K562 (cell line): ENCODE measurements at regions not wholly inside any gene's neighbourhood (a gene's known extent, or its start where the extent isn't known, plus 50 kb on each side); places are given as distances from the start of the nearest gene placed in this dataset.

ENCODE experiments used
- ATAC-seq: fragments of 200-7000 bp; cut with Tn5 transposase; 3 replicates; pipeline ENCODE4 v1.9.1; 2020; ENCODE audit warnings: moderate library complexity
- BruUV-seq: library from RNA; stranded (reverse); fragments of 400-500 nt; replicated peaks from 2 replicates; lab custom pipeline; 2021; lab: Mats Ljungman, UMichigan
- CTCF ChIA-PET: fragments of 300-600 bp; formaldehyde crosslinking; extraction: SDS; loops from one replicate; lab custom pipeline; 2021; ENCODE audit warnings: low intra/inter-chr PET ratio; lab: Yijun Ruan, JAX
- POLR2A ChIA-PET: fragments of 300-600, 350-650 bp; sonication (Branson Sonifier 250); formaldehyde crosslinking; extraction: SDS; loops from one replicate; lab custom pipeline; 2021; ENCODE audit warnings: antibody characterized with exemption, inconsistent platforms; lab: Yijun Ruan, JAX
- DNase-seq, 4 experiments: peaks; one replicate each; pipeline versions ENCODE4 v3.0.0 to v3.0.0-alpha.2; 2011 to 2018; ENCODE audit warnings: low spot score in 3 of 4, mixed read lengths in 3 of 4; ENCODE audit errors: extremely low read depth in 1 of 4
- FAIRE-seq: peaks from 2 replicates; lab custom pipeline; 2011; peaks lifted over from hg19 to GRCh38; lab: Jason Lieb, UNC
- H2AFZ ChIP-seq: 2 replicates; pipeline ENCODE4 v1.6.0; 2011; ENCODE audit warnings: low read depth, low read length, control low read depth, inconsistent platforms
- H3K27ac ChIP-seq: fragments of 200-600 bp; 3 replicates; pipeline ENCODE4 v1.8.0; 2011; ENCODE audit warnings: low read depth, mild to moderate bottlenecking, control low read depth, inconsistent platforms, low read length, moderate library complexity, mixed read lengths; ENCODE audit errors: extremely low read depth
- H3K27me3 ChIP-seq, 2 experiments: fragments of 300-600 bp in 1 of 2; 2 replicates in 1 of 2; 3 replicates in 1 of 2; pipeline versions ENCODE4 v1.6.0 to v1.8.0; 2011; ENCODE audit warnings: inconsistent platforms in 2 of 2, low read length in 2 of 2, mild to moderate bottlenecking in 1 of 2, mixed read lengths in 1 of 2, moderate library complexity in 1 of 2; ENCODE audit not compliant: control insufficient read depth in 2 of 2, insufficient read depth in 2 of 2
- H3K36me3 ChIP-seq: fragments of 300-600 bp; 3 replicates; pipeline ENCODE4 v1.8.0; 2011; ENCODE audit warnings: mild to moderate bottlenecking, low read length, inconsistent platforms; ENCODE audit not compliant: control insufficient read depth, insufficient read depth
- H3K4me1 ChIP-seq, 2 experiments: fragments of 200-600 bp in 1 of 2; replicated peaks in 1 of 2; 2 replicates in 1 of 2; 3 replicates in 1 of 2; pipeline versions ENCODE4 v1.5.1 to v1.8.0; 2011; ENCODE audit warnings: inconsistent platforms in 2 of 2, low read length in 2 of 2, mild to moderate bottlenecking in 1 of 2, mixed read lengths in 1 of 2, moderate library complexity in 1 of 2; ENCODE audit not compliant: control insufficient read depth in 2 of 2, insufficient read depth in 2 of 2
- H3K4me2 ChIP-seq: 2 replicates; pipeline ENCODE4 v1.6.1; 2011; ENCODE audit warnings: low read length, control low read depth, inconsistent platforms, mixed read lengths; ENCODE audit not compliant: insufficient read depth
- H3K4me3 ChIP-seq: fragments of 200-600 bp; sonication (generic), shearing (Covaris generic); 2 replicates; pipeline ENCODE4 v1.5.1; 2016; ENCODE audit warnings: control low read depth, inconsistent platforms
- H3K79me2 ChIP-seq: fragments of 200-600 bp; 3 replicates; pipeline ENCODE4 v1.8.0; 2011; ENCODE audit warnings: low read length, inconsistent platforms; ENCODE audit not compliant: control insufficient read depth, insufficient read depth
- H3K9ac ChIP-seq, 2 experiments: 2 replicates each; pipeline versions ENCODE4 v1.6.0 to v1.6.1; 2011; ENCODE audit warnings: low read depth in 2 of 2, low read length in 2 of 2, control low read depth in 1 of 2, inconsistent platforms in 1 of 2, mild to moderate bottlenecking in 1 of 2, mixed read lengths in 1 of 2; ENCODE audit not compliant: insufficient read depth in 1 of 2
- H3K9me1 ChIP-seq: one replicate; pipeline ENCODE4 v1.6.0; 2011; ENCODE audit warnings: inconsistent platforms, mild to moderate bottlenecking, low read length, moderate library complexity; ENCODE audit not compliant: control insufficient read depth, insufficient read depth
- H3K9me3 ChIP-seq: replicated peaks from 2 replicates; pipeline ENCODE4 v1.5.1; 2011; ENCODE audit warnings: low read depth, low read length, inconsistent platforms; ENCODE audit not compliant: control insufficient read depth, insufficient read depth
- H4K20me1 ChIP-seq: replicated peaks from 2 replicates; pipeline ENCODE4 v1.6.1; 2011; ENCODE audit warnings: low read length, inconsistent platforms, mixed read lengths; ENCODE audit not compliant: control insufficient read depth, insufficient read depth
- BCOR ChIP-seq: fragments of 450-650 bp; IDR thresholded peaks from 2 replicates; pipeline ENCODE4 v1.6.1; 2016
- BHLHE40 ChIP-seq: IDR thresholded peaks from 2 replicates; pipeline ENCODE4 v1.6.1; 2011; ENCODE audit warnings: low read length, improper control_type of control experiment
- GABPA ChIP-seq: fragments of 200-800 bp; sonication (Bioruptor generic); conservative IDR thresholded peaks from 2 replicates; pipeline ENCODE4 v1.6.1; 2016; ENCODE audit warnings: low read depth, missing genetic modification characterization, missing compliant biosample characterization
- HLTF ChIP-seq: fragments of 450-650 bp; IDR thresholded peaks from 2 replicates; pipeline ENCODE4 v1.6.1; 2016
- JUN ChIP-seq, 2 experiments: sonication (generic) in 1 of 2; formaldehyde crosslinking in 1 of 2; IDR thresholded peaks; 2 replicates each; pipeline versions ENCODE4 v1.6.1 to v1.8.0; 2012 to 2022; ENCODE audit warnings: borderline replicate concordance in 2 of 2, mild to moderate bottlenecking in 2 of 2, improper control_type of control experiment in 1 of 2, low read depth in 1 of 2, low read length in 1 of 2, missing genetic modification reagents in 1 of 2
- KDM1A ChIP-seq, 2 experiments: fragments of 450-650 bp; IDR thresholded peaks; 2 replicates each; pipeline ENCODE4 v1.6.1; 2016; ENCODE audit warnings: mild to moderate bottlenecking in 2 of 2
- KHSRP ChIP-seq: fragments of 450-650 bp; IDR thresholded peaks from 2 replicates; pipeline ENCODE4 v1.6.1; 2017
- MYNN ChIP-seq, 2 experiments: sonication (generic); formaldehyde crosslinking in 1 of 2; IDR thresholded peaks; 2 replicates each; pipeline versions ENCODE4 v1.5.0 to v1.6.1; 2016 to 2020; ENCODE audit warnings: antibody characterized with exemption in 1 of 2, missing genetic modification reagents in 1 of 2
- PHF21A ChIP-seq: fragments of 450-650 bp; IDR thresholded peaks from 2 replicates; pipeline ENCODE4 v1.6.1; 2017; ENCODE audit warnings: low read depth, borderline replicate concordance
- PHF8 ChIP-seq: fragments of 200-600 bp; sonication (generic); IDR thresholded peaks from 2 replicates; pipeline ENCODE4 v1.6.1; 2012; ENCODE audit warnings: mixed run types, mild to moderate bottlenecking, inconsistent platforms, low read length, moderate library complexity, borderline replicate concordance
- PRPF4 ChIP-seq: fragments of 200-400 bp; formaldehyde crosslinking; IDR thresholded peaks from one replicate; pipeline ENCODE4 v1.6.1; 2017; ENCODE audit warnings: low read length, low read depth, mild to moderate bottlenecking; ENCODE audit not compliant: insufficient read depth, poor library complexity, severe bottlenecking
- SNIP1 ChIP-seq: fragments of 450-650 bp; IDR thresholded peaks from 2 replicates; pipeline ENCODE4 v1.7.1; 2017; ENCODE audit warnings: low read depth, mild to moderate bottlenecking
- STAG1 ChIP-seq: sonication (generic); formaldehyde crosslinking; IDR thresholded peaks from 2 replicates; pipeline ENCODE4 v1.5.0; 2020; ENCODE audit warnings: missing genetic modification reagents, borderline replicate concordance
- TCF15 ChIP-seq: fragments of 250-450 bp; sonication (Bioruptor Pico); IDR thresholded peaks from 2 replicates; pipeline ENCODE4 v1.8.0; 2022; ENCODE audit warnings: moderate library complexity, mild to moderate bottlenecking, inconsistent platforms
- ZBTB49 ChIP-seq: sonication (generic); formaldehyde crosslinking; IDR thresholded peaks from 2 replicates; pipeline ENCODE4 v1.8.0; 2022; ENCODE audit warnings: missing genetic modification reagents, mild to moderate bottlenecking, borderline replicate concordance
- ZNF75A ChIP-seq: fragments of 450-650 bp; formaldehyde crosslinking; IDR thresholded peaks from 2 replicates; pipeline ENCODE4 v1.4.0; 2020; ENCODE audit warnings: mild to moderate bottlenecking
- WGBS: fragments of 100-300 bp; shearing (Covaris generic); methylation state at CpG from one replicate; pipeline ENCODE4 v1.1.6; 2016; ENCODE audit warnings: low coverage, mixed read lengths; ENCODE audit not compliant: insufficient coverage; ENCODE audit errors: missing lambda C conversion rate; 5-methylcytosine and 5-hydroxymethylcytosine counted together
- in situ Hi-C: fragments of 300-500 bp; cut with MboI; formaldehyde crosslinking; loops from 4 replicates; pipeline ENCODE4 v1.15.0; 2018; ENCODE audit warnings: inconsistent platforms, mixed read lengths
- intact Hi-C: fragments of 100-400 bp; cut with micrococcal nuclease; formaldehyde crosslinking; loops from 2 replicates; pipeline ENCODE4 v1.14.2; 2022

GRCh38 chr3:107076946-107077345, 300.3 kb upstream of the CCDC54 start:
- CTCF ChIA-PET: no interaction called here
- no peaks in the 10 kb centered on the region for H3K36me3 ChIP-seq
- BruUV-seq: no TSS peak
- ATAC-seq (no peak), FAIRE-seq (no peak), DNase-seq (no peak)
- H3K4me3 ChIP-seq: no peak overlapping the region
- TF ChIP-seq PHF8 (no peak), ZNF75A (CRISPR knock-in tag) (no peak), PHF21A (no peak), ZBTB49 (no peak), STAG1 (CRISPR knock-in tag) (no peak), BHLHE40 (no peak), SNIP1 (no peak), GABPA (tag) (no peak), BCOR (no peak), PRPF4 (no peak), JUN (IDR thresholded peaks at IDR 0.05; ENCODE audit: borderline replicate concordance, low read depth, low read length) (no peak), JUN (CRISPR knock-in tag; IDR thresholded peaks at IDR 0.05; ENCODE audit: borderline replicate concordance) (no peak), MYNN (IDR thresholded peaks at IDR 0.05) (no peak), MYNN (CRISPR knock-in tag; IDR thresholded peaks at IDR 0.05) (no peak), HLTF (no peak), KDM1A (IDR thresholded peaks at IDR 0.05) (no peak), KHSRP (no peak), TCF15 (no peak)
- in situ Hi-C loops (no loop called here), intact Hi-C loops (no loop called here)
- WGBS: 0% methylated on average over 3 of the region's 3 CpGs
- no peaks in the 10 kb centered on the region for H3K4me1 ChIP-seq
- H2AFZ ChIP-seq: no peak overlapping the region
- H4K20me1 ChIP-seq: no peaks in the 10 kb centered on the region
- no peak overlapping the region for H3K9ac ChIP-seq
- no peaks in the 10 kb centered on the region for H3K9me3 ChIP-seq
- H3K27me3 ChIP-seq: no peaks in the 10 kb centered on the region
- H3K4me2 ChIP-seq: no peak overlapping the region
- H3K27ac ChIP-seq: no peak overlapping the region
- H3K9me1 ChIP-seq: no peaks in the 10 kb centered on the region
- no peaks in the 10 kb centered on the region for H3K79me2 ChIP-seq
- POLR2A ChIA-PET: no interaction called here
